HG03571 (cell line): ENCODE measurements at regions not wholly inside any gene's neighbourhood (a gene's known extent, or its start where the extent isn't known, plus 50 kb on each side); places are given as distances from the start of the nearest gene placed in this dataset.

ENCODE experiments used
- ATAC-seq: cut with Tn5 transposase; IDR thresholded peaks from one replicate; pipeline ENCODE4 v1.9.1; 2021; ENCODE audit not compliant: unreplicated experiment

DNA sequence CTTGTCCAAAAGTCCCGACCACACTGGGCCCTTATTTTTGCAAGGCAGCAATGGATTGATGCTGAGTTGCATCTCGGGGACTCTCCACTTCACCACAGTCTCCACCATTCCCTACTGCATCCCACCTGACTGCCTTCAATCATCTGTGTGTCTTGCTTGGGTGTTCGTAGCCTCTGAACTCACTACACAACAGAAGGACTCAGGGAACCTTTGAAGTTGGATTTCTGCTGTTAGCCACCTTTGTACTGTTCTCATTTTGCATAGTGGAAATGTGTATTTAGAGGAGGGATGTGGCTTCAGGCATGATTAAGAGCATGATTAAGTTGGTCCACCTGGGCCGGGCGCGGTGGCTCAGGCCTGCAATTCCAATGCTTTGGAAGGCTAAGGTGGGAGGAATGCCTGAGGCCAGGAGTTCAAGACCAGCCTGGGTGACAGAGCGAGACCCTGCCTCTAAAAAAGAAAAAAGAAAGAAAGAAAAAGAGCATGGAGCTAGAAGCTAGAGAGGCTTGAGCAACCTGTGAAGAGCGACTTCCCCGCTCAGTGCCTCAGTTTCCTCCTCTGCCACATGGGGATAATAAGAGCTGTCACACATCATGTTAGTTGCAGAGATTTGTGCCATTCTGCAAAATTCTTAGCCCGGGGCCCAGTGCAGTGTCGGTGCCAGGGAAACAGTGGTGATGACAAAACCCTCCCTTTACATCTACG is 121.3 kb upstream of the PTPN1 start:
- no peak for ATAC-seq

DNA sequence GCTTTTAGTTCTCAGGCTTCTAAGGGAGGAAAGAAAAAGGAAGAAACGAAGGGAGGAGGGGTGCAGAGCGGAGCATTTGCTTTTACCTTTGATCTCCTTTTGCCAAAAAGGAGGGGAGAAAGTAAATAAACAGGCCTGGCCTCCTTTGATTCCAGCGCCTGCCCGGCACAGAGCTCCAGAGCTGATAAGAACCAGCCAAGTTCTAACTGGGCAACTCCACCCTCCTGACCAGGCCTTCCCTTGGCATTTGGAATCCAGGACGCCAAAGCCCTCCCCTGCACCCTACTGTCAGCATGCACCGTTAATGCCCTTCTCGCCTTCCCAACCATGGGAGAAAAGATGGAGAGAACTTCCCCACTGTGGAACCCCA is 120.8 kb upstream of the PTPN1 start:
- ATAC-seq: no peak

DNA sequence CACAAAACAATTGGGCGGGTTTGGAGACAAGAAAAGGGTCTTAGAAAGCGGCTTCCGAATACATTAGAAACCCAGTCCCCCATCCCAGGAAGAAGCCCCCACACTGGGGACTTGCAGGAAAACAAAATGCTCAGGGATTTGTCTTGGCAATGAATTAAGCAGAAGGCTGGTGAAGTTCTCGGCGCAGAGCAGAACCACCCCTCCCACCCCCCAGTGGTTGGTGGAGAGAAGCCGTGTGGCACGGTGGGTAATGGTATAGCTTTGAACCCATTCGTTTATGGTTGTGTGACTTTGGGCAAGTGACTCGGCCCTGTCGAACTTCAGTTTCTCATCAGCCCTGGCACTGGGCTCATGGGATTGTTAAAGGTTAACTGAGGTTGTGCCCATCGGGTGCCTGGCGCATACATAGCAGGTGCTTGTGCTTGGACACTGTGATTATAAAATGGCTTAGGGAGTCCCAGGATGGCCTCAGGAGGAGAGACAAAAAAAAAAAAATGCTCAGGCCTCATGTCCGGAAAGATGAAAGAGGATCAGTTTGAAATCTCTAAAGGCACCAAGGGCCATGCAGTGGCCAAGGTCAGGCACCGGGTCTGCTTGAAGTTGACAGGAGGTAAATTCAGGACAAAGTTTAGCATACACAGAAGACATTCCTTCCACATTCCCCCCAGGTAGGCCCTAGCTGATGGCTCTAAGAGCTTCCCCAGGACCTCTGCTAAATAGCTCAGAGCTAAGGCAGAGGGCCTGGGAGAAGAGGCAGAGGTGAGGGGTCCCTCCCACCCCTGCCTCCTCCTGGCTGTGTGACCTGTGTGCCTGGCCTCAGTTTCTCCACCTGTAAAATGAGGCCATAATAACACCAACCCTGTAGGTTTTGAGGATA is 120.1 kb upstream of the PTPN1 start:
- ATAC-seq: no peak

DNA sequence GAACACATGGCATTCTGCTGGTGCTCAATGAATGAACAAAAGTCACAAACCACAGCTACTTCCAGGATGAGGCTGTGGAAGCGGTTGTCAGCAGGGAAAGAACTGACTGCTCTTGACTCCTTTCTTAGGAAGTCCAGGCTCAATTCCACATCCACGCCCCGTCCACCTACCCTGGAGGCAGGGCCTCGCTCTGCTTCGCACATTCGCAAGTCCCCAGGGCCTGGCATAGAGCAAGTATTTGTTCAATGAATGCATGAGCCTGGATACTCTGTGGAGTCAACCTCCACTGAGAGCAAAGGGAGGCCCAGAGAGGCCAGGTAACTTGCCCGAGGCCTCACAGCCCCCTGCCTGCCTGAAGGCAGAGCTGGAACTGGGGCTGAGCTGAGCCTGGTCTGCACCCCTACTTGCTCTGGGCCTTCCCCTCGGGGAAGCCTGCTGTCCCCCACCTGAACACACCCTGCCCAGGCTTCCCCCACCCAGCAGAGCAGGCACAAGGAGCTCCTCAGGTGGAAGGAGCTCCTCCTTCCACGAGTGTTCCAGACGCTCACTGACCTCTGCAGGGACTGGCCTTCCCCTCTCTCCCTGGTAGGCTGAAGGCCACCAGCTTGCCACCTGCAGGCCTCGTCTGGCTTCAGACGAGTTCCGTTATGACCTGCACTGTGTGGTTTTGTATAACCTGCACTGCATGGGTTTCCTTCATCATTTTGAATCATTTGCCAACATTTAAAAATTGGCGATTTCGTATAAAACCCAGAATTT is 119.3 kb upstream of the PTPN1 start:
- ATAC-seq: no peak

DNA sequence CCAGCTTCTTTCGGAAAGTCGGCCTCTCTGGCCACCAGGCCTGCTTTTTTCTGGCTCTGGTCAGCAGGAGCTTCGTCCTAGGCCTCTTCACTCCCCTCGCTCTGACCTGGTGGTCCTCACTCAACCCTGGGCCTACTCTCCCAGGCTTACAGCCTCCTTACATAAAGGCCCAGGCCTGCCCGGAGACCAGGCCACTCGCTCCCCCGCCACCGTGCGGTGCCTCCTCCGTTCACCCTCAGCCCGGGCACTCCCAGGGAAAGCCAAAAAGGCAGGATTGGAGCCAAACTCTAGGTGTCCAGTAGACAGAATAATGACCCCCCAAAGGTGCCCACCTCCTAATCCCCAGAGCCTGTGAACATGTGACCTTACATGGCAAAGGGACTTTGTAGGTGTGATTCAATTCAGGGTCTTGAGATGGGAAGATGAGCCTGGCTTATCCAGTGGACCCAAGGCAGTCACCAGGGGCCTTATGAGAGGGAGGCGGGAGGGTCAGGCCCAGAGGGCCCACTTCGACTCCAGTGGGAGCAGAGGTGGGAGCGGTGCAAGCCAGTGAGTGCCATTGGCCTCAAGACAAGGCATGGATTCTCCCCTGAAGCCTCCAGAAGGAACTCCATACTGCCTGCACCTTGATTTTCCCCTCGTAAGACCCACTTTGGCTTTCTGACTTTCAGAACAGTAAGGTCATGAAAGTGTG is 118.6 kb upstream of the PTPN1 start:
- ATAC-seq: no peak

DNA sequence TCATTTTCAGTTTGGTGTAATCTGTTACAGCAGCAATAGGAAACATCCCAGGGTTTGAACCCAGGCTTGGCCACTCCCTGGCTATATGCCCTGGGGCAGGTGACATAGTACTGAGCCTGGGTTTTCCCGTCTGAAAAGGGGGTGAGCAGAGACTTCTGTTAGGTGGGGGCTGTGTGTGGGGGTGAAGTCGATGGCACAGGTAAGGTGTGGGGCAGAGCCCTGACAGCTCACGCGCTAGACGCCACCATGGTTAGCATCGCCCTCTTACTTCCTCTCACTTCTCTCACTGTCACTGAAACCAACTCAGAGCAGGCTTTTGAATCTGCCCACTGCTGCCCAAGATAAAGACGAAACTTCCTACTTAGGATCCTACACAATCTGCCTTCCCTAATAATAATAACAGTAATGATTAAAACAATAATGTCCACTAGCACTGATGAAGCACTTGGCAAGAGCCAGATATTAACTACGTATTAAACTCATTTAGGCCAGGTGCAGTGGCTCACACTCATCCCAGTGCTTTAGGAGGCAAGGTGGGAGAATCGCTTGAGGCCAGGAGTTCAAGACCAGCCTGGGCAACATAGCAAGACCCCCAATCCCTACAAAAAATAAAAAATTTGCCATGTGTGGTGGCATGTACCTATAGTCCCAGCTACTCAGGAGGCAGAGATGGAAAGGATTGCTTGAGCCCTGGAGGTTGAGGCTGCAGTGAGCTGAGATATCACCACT is 117.9 kb upstream of the PTPN1 start:
- no peak for ATAC-seq

DNA sequence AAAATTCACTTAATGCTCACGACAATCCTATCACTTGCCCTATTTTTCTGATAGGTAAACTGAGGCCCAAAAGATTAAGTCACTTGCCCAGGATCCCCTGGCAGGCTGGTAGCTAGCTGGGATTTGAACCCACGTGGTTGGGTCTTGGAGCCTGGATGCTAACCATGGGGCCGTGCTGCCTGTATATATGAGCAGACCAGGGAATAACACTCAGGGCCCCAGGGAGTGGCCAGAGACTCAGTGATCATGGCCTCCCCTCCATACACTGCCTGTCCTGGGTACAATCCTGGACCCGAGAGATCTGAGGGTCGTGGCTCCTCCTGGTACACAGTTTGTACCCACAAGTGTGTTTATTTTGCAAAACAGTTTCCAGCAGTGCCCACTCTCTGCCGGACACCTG is 116.9 kb upstream of the PTPN1 start:
- ATAC-seq: no peak

DNA sequence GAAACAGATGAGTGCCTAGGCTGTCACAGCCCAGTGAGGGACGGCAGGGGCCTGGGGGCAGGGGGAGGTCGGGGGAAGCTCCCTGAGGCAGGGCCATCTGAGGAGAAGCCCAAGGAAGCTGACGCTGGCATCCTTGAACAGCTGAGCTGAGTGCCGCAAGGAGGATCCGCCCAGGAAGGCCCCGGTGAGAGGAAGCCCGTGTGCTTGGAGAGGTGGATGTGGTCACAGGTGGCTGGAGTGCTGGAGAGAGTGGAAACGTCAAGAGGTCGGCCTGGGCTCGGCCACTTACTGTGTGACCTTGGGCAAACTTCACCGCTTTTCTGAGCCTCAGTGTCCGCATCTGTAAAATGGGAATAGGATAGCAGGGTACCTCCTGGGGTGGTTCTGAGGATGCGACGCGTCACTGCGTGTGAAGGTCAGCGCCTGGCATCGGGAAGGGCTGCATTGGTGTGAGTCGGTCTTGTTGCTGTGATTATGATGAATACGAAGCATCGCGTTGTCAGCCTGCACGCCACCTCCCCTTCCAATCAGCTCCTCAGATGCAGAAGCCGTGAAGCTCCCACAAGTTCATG is 116.1 kb upstream of the PTPN1 start:
- no peak for ATAC-seq

DNA sequence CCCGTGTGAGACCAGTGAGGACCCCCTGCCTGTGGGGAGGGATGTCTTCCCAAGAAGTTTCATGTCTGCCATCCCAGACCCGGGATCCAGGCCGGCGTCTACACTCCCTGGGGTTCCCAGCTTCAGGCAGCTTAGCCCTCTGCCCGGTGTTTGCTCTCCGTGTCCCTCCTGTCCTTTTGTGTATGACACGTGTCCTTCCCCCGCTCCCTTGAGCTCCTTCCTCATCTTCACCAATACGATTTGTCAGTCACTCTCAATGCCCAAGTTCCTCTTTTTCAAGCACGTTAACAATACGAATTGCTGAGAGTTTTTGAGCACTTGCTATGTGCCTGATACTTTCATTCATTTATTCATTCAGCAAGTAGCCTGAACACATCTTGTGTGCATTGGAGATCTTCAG is 115.6 kb upstream of the PTPN1 start:
- ATAC-seq: no peak

DNA sequence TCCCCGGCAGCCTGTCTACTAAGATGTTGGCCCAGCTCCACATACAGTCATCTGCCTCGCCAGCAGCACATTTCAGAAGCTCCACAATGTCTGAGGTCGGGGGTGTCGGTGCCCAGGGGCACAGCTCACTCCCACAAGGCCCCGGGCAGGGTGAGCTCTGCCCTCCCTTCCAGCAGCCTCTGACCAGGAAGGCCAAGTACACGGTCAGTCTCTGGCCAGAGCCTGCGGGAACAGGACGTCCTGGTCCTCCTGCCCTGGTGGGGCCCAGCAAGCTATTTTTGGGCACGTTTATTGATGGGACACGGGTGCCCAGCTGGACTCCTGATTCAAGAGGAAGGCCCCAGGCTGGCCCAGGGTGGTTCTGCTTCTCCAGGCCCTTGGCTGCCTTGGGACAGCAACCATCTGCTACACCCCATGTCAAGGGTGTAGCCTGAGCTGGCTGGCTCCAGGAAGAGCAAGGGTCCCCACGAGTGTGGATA is 114.9 kb upstream of the PTPN1 start:
- no peak for ATAC-seq

DNA sequence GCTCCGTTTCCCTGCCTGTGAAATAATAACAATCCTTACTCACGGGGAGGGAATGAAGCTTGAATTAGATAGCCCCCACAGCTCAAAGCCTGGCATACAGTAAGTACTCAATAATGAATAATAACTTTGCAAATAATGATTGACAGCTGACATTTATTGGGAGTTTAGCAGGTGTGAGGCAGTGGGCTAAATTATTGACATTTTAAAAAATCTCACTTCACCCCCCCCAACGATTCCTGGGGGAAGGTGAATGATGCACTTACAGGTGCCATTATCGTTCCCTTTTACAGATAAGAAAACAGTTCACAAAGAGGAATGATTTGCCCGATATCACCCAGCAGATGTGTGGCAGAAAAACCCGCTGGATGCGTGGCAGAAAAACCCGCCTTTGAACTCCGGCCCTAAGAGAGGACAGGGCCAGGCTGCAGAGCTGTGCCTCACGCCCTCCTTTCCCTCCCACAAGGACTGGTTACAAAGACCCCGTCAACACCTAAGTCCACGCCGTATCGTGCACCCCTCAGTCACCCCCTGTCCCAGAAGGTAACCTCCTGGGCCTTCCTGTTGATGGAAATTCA is 114.2 kb upstream of the PTPN1 start:
- no peak for ATAC-seq

DNA sequence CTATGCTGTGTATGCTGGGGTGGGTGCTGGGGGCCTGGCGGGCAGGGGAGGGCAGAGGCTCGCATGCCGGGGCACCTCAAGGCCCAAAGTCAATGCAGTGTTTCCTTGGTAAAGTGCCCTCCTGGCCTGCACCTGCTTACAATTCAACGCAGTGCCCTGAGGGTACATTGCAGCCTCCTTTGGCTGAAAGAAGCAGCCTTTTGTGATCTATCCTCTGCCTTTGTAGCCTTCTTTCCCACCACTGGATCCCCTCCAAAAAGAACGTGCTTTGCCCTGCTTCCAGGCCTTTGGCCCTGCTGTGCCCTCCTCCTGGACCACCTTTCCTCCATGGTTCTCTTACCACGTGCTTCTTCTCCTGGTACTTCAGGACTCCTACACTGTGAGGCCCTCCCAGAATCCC is 113.6 kb upstream of the PTPN1 start:
- no peak for ATAC-seq

DNA sequence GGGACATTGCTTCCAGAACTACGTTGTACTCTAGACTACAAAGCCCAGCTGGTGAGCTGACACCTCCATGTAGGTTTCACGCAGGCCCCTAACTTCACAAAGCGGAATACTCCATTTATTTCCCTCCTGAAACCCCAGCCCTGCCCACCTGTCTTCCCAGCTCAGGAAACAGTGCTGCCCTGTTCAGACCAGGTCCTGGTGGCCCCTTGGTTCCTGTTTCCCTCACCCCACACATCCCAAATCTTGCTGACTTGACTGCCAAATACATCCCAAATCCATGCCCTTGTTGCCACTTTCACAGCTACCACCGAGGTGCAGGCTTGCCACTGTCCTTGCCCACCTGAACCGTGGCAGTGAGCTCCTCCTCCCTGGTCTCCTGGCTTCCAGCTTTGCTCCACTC is 113.1 kb upstream of the PTPN1 start:
- no peak for ATAC-seq

DNA sequence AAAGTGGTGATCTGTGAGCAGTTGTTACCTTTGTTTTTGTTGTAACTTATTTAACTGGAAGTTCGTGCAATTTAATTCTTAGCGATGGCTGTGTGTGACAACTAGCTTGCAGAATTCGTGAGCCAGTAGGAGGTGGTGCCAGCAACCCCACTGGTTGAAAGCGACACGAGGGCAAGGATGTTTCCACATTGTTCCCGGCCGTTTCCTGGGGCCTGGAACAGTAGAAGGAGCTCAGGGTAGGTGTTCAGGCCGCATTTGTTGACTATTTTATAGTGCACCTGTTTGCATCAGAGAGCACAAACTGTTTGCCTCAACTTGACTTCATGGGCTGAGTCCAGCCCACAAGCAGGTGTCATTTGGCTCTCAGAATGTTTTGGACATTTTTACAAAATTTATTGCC is 112.1 kb upstream of the PTPN1 start:
- ATAC-seq: no peak

DNA sequence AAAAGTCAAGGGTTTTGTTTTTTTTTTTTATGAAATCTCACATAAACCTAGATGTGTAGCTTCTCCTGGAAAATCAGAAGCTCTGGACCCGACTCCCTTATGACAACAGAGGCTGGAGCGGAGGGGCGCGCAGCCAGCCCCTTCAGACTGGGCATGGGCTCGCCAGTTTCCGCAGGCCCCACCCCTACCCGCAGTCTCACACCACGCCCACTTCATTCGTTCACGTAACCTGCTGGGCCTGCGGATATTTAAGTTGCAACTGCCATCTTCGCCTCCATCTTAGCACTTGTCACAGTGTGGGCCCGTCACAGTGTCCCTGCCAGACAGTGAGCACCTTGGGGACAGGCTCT is 111.7 kb upstream of the PTPN1 start:
- no peak for ATAC-seq

DNA sequence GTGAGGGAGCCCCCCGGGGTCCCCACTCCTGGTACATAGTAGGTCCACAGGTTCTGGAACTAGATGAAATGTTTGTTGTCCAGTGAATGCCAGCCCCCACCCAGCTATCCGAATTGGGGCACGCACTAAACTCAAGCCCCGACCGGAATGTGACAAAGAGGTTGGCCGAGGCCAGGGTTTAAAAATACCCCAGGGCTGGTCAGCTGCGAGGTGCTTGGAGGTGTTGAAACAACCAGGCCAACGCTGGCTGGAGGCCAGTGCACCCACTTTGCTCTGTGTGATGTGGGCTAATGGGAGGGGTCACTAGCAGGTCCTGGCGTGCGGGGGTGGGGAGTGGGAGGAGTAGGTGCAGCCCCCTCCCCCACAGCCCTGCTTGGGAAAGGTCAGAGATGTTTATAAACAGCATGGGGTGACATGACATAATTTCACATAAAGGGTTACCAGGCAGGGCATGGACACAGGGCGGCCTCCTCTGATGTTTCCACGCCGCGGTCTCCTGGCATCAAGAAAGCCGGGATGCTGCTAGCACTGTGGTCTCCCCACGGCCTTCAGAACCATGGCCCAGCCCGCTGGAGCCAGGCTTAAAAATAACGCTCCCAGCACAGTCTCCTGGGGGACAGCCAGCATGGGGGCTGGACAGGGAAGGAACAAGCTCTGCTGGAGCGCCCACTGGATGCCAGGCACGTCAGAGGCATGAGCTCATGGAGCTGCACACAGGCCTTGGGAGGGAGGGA is 111.2 kb upstream of the PTPN1 start:
- no peak for ATAC-seq

DNA sequence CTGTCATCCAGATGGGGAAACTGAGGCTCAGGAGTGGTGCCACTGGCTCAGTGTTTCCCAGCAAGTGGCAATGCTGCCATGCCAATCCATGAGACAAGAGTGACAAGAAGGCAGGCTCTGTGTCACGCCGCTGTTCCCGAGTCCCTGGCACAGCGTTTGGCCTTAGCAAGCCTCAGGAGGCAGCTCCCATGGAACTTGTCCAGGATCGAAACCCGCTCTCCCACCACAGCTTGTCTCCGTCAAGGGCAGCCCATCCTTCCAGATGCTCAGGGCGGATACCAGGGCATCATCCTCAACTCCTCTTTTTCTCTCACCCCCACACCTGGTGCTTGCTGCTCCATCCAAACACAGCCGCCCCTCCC is 110.6 kb upstream of the PTPN1 start:
- no peak for ATAC-seq

DNA sequence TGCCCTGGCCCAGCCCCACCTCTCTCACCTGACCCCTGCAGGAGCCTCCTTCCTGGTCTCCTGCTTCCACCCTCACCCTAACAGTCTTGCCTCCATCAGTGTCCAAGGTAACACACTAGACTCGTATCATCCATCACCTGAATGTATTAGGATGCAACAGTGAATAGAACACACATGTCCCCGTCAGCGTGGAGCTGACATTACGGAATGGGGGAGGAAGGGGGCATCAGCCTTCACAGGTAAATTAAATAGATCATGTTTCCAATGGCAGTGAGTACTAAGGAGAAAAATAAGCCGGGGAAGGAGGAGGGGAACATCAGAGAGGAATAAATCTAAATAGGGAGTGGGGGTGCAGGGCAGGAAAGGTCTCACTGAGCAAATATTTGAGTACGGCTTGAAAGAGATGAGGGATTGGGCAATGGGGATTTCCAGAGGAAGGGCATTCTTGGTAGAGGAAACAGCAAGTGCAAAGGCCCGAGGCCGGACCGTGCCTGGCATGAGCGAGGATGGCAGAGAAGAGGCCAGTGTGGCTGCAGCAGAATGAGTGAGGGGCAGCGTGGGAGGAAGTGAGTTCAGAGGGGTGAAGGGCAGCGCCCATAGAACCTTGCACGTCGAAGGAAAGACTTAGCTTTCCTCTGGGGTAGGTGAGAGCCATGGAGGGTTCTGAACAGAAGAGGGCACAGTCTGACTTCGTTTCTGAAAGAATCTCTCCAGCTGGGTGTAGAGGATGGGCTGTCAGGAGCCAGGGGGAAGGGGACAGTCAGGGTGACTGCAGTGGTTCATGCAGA is 110.1 kb upstream of the PTPN1 start:
- ATAC-seq: no peak
